ENCODE measurements at regions not wholly inside any gene's neighbourhood (a gene's known extent, or its start where the extent isn't known, plus 50 kb on each side); places are given as distances from the start of the nearest gene placed in this dataset.
"Not testable (repeated sequence)": the region's sequence is repeated elsewhere in the genome, so short reads cannot be mapped to it uniquely, and the experiment has no call there.

- TF ChIP-seq CTCF (IDR thresholded peaks at IDR 0.05 in 8 of 11, conservative IDR thresholded peaks at IDR 0.05 in 3 of 11); POLR2AphosphoS5 (IDR thresholded peaks at IDR 0.05): not testable (repeated sequence)
These were observed 171.3 kb downstream of the MAIP1 start for GRCh38 chr2:200126680-200127079.

Data from spleen (tissue), 7 donors.